ENCODE measurements at regions not wholly inside any gene's neighbourhood (a gene's known extent, or its start where the extent isn't known, plus 50 kb on each side); places are given as distances from the start of the nearest gene placed in this dataset.
A peak's percentile ranks its signal among the peaks of the same experiment; 100 is the strongest.

DNA sequence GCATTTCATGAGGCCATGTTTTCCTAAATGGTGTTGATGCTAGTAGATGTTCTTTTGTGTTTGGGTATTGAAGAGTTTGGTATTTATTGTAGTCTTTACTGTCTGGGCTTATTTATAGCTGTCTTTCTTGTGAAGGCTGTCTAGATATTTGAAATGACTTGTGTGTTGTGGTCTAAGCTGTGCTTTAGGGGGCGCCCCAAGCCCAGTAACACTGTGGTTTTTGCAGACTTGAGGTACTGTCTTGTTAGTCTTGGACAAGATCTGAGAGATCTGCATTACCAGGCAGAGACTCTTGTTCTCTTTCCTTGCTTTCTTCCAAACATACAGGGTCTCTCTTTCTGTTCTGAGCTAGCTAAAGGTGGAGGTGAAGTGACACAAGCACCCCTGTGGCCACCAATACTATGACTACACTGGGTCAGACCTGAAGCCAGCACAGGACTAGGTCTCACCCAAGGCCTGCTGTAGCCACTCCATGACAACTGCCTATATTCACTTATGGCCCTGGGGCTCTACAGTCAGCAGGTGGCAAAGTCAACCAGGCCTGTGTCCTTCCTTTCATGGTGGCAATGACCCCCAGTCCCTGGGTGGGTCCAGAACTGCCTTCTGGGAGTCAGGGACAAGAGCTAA is 152.1 kb upstream of the TBC1D5 start:
- no peak for TF ChIP-seq ZNF384 (IDR thresholded peaks at IDR 0.05)
- no peak for TF ChIP-seq SP1 (IDR thresholded peaks at IDR 0.05)
- no peak for TF ChIP-seq SUZ12 (IDR thresholded peaks at IDR 0.05)
- TF ChIP-seq NFRKB (IDR thresholded peaks at IDR 0.05): no peak
- TF ChIP-seq, protein P1, sequence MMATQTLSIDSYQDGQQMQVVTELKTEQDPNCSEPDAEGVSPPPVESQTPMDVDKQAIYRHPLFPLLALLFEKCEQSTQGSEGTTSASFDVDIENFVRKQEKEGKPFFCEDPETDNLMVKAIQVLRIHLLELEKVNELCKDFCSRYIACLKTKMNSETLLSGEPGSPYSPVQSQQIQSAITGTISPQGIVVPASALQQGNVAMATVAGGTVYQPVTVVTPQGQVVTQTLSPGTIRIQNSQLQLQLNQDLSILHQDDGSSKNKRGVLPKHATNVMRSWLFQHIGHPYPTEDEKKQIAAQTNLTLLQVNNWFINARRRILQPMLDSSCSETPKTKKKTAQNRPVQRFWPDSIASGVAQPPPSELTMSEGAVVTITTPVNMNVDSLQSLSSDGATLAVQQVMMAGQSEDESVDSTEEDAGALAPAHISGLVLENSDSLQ (IDR thresholded peaks at IDR 0.05): peak; percentile 29; the same call in 1 of the 2 replicates
- no peak for TF ChIP-seq LEF1 (IDR thresholded peaks at IDR 0.05; ENCODE audit: borderline replicate concordance)
- no peak for TF ChIP-seq HDGF (IDR thresholded peaks at IDR 0.05; ENCODE audit: borderline replicate concordance)
- no peak for TF ChIP-seq FOXM1 (IDR thresholded peaks at IDR 0.05; ENCODE audit: borderline replicate concordance)
- no peak for TF ChIP-seq ELF4 (IDR thresholded peaks at IDR 0.05)
- TF ChIP-seq BHLHE40 (IDR thresholded peaks at IDR 0.05; ENCODE audit: borderline replicate concordance): no peak
- no peak for TF ChIP-seq L3MBTL2 (conservative IDR thresholded peaks at IDR 0.05)

Measured in HEK293T (cell line).